ENCODE measurements at regions not wholly inside any gene's neighbourhood (a gene's known extent, or its start where the extent isn't known, plus 50 kb on each side); places are given as distances from the start of the nearest gene placed in this dataset.
A peak's percentile ranks its signal among the peaks of the same experiment; 100 is the strongest.
"Not testable (repeated sequence)": the region's sequence is repeated elsewhere in the genome, so short reads cannot be mapped to it uniquely, and the experiment has no call there.

DNA sequence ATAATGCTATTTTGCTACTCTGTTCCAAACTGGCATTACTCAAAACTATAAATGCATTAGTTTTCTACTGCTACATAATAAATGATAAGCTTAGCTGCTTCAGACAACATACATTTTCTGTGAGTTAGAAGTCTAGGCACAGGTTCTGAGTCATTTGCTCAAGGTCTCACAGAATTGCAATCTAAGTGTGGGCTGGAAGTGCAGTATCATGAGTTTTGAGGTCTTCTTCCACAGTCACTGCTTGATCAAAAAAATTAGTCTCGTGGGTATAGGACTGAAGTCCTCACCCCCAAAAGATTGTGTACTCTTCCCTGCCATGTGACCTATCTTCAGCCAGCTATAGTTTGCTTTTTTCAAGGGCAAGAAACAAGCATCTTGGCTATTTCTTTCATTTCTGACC lies 676.9 kb downstream of the ADCYAP1 start:
- DNase-seq: no peak

DNA sequence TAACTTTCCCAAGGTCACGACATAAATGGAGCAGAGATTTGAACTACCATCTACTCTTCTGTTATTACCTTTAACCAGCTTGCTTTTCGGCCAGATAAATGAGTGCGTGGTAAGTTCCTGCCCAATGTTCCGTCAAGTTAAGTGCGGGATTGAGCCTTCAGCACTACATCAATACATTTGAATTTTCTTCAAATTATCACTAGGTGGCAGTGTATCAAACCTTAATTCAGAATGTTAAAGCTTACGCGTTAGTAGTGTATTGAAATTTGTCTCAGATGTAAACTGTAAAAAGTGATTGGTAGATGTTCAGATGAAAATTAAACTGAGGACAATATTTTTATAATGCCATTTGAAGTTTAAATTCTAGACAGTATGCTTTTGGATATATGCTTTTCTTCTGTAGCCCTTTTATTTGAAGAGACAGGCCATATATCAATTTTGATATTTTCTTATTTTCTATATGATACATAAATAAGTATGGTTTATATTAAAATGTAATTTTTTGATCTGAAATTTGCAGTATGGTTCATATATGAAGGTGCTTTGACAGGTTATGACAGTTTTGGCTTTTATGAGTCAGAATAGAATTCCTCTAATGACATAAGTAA lies 681.3 kb downstream of the ADCYAP1 start:
- no peak for DNase-seq

DNA sequence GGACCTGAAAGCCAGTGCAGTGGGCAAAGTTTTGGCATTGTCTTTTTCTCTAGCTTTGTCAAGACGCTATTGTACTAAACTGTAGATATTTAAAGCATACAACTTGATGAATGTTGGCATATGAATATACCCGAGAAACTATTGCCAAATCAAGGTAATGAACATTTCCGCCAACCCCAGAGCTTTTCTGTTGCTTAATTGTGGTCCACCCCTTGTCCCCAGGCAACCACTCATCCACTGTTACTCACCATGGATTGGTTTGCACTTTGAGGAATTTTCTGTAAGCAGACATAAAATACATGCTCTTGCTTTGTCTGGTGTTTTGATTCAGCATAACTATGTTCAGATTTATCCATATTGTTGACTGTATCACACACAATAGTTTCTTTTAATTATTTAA lies 688.4 kb downstream of the ADCYAP1 start:
- DNase-seq: no peak

DNA sequence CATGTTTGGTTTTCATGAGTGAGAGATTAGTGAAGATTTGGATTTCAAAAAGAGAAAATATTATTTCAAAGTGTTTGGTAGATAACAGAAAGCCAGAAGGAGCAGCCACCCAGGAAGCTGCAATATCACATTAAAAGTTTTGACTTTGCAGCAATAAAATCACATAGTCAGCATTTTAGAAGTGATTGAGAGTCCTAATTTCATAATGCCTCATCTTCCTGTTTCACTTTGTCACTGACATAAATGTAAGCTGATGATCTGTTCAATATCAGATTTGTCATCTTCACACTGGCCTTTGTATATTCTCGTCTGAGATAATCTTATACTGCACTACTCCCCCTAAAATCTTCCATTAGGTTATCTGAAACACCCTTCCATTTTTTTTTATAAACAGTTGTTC lies 690.5 kb downstream of the ADCYAP1 start:
- no peak for DNase-seq

DNA sequence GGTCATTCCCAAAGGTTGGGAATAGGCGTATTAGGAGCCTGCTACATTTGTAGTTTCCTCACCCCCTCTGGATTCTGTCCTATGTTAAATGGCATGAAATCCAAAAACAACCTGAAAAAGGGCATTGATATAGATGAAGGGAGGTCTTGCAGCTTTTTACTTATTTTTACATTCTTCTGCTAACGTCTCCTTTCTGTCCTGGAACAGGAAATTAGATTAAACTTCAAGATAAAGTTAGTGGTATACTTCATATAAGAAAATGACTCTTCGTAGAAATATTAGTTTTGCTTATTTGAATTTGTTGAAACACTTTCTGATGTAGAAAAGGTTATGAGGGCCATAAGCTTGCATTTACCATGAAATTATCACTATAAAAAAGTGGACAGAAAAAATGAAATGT lies 694.5 kb downstream of the ADCYAP1 start:
- no peak for DNase-seq

DNA sequence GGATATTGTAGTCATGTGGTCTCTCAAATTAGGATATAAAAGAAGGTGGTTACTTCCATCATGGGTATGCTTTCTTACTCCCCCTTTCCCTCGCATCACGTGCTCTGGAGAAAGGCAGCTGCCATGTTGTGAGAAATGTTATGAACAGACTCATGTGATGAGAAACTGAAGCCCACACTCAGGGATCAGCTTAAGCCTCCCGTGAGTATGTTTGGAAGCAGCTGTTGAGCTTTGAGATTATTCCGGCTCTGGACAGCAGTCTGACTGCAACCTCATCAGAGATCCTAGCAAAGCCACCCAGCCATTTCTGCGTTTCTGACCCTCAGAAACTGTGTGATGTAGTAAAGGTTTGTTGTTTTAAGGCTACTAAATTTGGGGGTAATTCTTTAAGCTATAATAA lies 700.1 kb downstream of the ADCYAP1 start:
- DNase-seq: no peak

DNA sequence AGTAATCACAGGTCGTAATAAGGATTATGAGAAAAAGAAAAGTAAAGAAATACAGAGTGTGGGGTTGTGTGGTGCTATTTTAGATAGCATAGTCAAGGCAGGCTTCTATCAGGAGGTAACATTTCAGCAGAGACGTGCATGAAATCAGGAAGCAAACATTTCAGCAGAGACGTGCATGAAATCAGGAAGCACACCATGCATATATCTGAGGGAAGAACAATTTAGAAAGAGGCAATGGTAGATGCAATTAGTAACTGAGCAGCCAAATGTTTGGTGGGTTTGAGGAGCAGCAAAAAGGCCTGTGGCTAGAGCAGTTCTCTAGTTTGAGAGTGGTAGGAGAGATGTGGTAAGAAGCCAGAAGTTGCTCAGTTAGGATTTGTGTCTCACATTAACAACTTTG lies 713.7 kb downstream of the ADCYAP1 start:
- DNase-seq: no peak

DNA sequence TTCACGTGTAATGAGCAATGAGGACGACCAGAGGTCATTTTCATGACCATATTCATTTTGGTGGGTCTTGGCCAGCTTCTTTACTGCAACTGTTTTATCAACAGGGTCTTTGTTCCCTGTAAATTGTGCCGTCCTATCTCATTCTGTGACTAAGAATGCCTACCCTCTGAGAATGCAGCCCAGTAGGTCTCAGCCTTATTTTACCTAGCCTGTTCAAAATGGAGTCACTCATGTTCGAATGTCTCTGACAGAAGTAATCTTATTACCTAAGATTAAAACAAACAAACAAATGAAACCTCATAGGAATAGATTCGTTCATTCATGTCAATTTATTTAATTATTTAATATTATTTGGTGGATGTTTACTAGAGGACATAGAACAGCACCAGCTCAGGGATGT lies 714.8 kb downstream of the ADCYAP1 start:
- DNase-seq: no peak

DNA sequence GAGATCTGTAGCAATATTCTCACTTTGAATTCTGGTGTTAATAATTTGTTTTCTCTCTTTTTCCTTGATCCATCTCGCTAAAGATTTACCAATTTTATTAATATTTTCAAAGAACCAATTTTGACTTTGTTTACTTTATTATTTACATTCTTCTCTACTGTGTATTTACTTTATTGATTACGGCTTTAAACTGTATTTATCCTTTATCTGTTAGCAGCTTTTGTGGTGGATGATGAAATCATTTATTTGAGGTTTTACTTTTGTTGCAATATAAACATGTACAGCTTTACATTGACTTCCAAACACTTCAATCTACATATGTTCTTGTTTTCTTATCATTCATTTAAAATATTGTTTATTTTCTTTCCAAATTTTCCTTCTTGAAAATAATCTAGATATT lies 719.9 kb downstream of the ADCYAP1 start:
- no peak for DNase-seq

DNA sequence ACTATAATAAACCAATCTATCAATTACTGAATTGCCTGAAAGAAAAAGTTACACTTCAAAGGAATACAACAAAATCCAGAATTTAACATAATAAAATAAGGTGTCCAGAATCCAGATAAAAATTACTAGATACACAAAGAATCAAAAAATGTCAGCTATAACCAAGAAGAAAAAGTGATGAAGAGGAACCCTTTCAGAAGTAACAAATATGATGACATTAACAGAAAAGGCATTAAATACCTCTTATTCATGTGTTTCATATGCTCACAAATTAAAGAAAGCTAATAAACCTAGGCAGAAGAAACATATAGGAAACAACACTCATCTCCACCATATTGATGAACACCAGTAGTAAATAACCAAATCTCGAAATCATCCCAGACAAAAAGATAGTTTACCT lies 722.8 kb downstream of the ADCYAP1 start:
- DNase-seq: no peak

DNA sequence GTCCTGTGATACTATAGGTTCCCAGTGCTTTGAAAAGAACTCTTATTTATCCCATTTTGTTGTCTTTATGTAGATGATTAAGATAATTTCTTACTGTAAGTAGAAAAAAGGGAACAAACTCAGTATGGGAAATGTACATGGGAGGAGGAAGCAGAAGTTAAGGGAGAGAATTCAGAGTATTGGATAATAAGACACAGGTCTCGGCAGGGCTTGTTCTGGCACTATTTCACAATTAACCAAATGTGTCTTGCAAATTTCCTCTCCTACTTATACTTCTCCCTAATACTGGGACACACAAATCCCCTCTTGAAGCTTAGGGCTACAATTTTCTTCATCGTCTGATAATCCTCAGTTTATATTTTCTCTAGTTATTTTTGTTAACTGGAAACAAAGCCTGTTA lies 744.0 kb downstream of the ADCYAP1 start:
- DNase-seq: no peak

DNA sequence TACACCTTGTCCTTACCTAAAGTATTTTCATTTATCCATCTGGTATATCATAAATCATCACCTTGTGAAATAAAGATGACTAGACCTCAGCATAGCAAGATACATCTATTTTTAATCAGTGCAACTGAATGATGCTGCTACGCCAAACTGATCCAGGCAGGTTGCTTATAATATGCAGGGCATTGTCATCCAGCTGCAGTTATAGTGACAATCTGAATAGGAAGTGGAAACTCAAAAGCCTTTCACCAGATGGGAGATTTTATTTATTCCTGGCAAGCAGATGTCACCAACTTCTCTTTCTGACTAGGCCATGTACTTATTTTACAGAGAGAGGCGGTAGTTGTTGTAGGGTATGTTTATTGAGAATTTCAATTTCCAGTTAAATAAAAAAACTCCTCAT lies 747.3 kb downstream of the ADCYAP1 start:
- DNase-seq: no peak

DNA sequence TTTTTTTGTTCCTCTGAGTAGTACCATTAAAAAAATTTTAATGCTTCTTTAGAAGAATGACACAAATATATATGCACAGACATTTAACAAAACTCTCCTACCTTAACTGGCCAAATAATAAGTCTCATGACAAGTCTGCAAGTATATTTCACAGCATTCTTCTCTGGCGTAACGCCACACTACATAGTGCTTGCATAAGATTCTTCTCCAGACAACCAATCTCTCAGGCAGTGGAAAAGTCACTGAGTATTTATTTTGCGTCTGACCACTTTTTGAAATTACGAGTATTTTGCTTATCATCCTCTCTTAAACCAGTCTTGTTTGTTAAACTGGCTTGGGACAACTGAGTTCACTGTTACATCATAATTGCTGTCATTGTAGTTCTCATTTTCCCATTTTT lies 749.2 kb downstream of the ADCYAP1 start:
- DNase-seq: no peak

DNA sequence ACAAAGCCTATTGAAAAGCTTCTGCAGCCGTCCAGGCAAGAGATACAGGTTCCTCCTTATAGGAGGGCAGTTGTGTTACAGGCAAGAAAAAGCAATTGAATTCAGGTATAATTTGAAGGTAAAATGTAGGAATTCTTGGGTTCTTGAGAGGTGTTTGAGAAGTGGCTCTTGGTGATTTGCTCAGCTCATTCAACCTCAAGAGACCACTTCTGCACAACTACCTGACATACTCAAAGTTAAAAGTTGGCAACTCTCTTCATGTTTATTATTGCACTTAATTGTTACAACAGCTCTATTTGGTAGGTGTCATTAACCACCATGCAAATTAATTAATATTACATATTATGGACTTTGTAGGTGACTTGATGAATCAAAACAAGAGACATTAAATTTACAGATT lies 753.2 kb downstream of the ADCYAP1 start:
- no peak for DNase-seq

DNA sequence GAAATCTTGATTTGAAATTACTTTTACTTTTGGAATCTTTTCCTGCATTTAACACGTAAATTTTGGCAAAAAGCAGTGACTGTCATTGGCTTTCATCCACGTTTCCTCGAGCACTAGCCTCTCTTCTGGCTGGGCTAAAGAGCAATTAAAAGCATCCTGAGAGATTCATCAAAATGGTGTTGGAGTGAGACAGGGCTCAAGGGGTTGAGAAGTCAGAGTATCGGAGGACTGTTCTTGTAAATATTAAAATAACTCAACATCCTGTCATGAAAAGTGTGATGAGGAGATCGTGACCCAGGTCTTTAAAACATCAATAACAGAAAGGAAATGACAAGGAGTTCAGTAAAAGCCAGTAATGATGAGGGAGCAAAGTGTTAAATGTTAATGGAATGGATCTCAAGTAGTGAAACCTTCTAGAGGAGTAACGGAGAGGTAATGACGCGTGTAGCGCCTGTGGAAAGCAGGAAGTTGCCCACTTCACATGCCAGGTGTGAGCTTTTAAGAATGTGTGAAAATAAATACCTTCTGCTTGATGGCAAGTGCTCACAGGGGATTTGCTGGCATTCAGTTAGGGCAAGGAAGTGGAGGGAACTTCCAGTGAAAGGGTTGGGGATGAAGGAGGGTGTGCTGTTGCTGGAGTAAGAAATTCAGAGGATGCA lies 754.4 kb downstream of the ADCYAP1 start:
- no peak for DNase-seq

DNA sequence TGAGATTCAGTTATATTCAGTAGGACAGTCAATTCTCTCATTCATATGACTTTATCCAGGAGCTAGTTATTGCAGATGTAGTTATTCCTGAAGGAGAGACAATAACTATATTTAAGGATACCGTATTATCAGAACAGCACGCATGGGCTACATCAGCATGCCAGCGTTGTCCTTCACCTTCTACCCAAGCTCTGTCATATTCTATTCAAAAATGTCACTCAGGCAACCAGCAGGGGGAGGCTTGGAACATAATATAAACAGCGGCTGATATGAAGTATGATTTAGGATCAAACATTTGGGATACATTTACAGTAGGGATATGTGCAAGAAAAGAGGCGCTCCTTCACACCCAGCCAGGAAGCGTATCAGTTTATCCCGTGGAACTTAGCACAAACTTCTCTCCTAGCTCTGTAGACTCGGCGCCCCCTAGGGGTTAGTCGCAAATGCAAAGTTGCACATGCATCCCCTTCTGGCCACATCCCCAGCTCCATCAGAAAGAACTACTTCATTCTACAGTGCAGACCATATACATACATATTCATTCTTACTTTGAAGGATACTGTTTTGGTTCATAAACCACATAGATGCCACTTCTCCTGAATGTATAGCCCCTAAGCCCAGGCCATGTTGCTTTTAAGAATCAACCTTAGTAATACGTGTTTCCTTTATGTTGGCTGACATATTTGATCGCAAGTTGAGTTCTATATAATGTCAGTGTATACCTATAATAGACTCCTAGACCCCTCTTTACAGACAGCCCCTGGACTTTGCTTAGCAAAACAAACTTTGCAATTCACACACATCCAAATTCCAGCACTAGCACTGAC lies 759.4 kb downstream of the ADCYAP1 start:
- DNase-seq: peak in 1 of 4 experiments; percentile 5

DNA sequence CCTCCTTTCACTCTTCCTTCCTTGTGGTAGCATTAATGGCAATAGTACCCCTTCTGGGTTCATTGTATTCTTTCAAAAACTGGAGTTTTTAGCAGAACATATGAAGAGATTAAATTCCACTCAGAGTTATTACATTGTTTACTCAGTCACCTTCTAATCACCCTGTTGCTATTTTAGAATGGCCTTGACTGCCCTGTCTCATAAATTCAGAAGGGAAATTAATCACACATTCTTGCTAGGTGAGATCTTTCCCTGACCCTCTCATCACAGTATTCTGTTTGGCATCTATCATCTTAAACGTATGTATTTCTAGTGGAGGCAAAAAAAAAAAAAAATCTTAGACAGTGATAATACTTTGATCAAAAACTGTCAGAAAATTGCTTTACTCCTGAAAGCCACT lies 760.4 kb downstream of the ADCYAP1 start:
- DNase-seq: no peak

DNA sequence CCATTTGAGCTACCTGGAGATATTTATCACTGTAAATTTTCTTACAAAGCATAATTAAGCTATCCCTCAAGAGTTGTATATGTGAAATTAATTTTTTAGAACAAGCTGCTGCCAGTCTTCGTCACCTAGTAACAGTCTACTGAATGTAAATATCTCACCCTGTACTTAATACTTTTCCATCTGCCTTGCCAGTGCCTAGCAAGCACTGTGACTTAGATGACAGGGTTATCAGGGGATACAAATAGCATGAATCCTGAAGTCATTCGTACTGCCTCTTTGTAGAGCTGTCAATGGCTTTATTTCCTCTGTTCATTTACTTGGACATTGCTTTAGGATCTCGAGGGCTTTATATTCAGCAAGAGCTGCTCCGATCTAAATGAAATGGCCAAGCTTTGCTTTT lies 763.6 kb downstream of the ADCYAP1 start:
- DNase-seq: no peak

DNA sequence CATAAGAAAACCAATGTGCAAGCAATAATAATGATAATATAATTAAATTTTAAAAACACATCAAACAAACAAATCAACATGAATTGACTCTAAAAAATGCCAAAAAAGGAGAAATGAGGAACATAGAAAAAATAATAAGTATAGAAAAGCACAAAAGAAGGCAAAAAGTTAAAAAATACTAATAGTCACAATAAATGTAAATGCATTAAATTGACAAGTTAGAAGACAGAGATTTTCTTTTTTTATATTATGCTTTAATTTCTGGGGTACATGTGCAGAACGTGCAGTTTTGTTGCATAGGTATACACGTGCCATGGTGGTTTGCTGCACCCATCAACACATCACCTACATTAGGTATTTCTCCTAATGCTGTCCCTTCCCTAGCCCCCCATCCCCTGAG lies 767.0 kb downstream of the ADCYAP1 start:
- not testable (repeated sequence) for DNase-seq

DNA sequence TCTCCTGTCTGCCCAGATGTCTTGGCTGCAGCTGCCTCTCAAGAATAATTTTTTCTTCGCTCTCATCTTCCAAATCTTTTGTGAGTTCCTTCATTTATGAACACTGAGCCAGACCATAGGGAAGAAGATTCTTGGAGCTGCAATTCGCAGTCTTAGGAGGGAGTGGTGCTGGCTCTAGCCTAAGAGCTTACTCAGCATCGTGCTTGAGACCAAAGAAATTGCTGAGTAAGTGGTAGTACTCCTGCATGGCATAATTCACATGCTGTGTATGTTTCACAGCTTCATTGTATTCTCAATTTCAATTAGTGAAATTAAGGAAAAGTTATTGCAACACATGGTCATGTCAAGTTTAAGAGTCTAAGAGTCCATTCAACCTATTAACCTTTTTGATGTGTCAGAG lies 771.7 kb downstream of the ADCYAP1 start:
- DNase-seq: no peak

DNA sequence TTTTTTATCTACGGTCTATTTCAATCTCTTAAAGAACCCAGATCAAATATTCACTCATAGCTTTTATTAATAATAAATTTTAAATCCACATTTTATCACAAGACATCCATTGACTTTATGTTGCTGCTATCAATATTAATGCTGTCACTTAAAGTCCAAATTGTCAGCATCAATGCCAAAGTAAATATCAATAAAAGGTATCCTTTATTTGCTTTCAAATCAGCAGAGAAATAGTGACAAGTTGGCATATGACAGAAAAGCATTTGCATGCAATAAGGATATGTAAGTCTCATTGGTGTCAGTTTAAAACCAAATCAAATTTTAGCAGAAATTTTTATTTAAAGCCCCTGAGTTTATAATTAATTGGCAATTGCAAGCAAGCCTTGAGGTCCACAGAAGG lies 775.4 kb downstream of the ADCYAP1 start:
- DNase-seq: no peak

DNA sequence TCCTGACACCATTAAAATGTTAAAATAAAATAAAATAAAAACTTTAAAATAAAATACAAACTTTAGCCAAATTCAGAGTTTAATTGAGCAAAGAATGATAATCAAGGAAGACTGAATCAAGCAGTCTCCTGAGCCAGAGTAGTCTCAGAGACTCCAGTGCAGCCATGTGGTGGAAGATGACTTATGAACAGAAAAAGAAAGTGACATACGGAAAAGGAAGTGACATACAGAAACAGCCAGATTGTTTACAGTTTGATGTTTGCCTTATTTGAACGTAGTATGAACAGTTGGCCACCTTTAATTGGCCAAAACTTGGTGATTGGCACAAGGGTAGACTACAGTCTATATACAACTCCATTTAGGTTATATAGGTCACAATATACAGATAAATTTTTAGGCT lies 787.2 kb downstream of the ADCYAP1 start:
- no peak for DNase-seq

DNA sequence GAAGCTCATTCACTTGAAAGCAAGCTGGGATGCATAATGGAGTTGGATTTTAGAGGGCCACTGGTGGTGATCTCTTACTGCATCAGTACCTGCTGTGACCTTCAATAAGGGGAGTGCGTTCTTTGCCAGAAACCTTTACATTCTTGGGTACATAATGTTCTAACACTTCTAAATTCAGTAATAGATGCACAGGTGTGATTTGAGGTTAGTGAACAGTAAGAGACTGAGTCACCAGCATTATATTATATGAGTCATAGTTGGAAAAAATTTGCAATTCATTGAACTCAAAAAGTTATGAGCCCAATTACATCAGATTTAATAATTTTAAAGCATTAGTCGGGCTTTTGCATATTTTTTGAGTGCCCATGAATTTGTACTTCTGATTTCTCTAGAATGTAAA lies 803.3 kb downstream of the ADCYAP1 start:
- no peak for DNase-seq

DNA sequence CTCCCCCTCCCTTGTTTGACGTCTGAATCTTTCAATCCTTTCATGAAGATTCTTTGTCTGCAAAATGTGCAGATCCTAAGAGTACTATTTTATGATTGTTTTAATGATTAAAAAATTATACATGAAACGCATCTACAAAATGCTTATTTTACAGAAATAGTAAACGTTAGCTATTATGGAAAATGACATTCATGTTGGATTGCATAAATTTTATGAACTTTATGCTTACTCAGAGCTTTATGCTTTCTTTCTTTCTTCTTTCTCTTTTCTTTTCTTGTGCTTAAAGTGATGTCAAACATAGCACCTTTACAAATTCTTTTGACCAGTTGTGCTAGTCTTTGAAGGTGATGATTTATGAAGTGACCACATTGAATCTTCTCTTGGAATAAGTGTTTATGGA lies 805.4 kb downstream of the ADCYAP1 start:
- no peak for DNase-seq
